OCI-LY3 (cell line): ENCODE measurements at regions not wholly inside any gene's neighbourhood (a gene's known extent, or its start where the extent isn't known, plus 50 kb on each side); places are given as distances from the start of the nearest gene placed in this dataset.
"Not testable (repeated sequence)": the region's sequence is repeated elsewhere in the genome, so short reads cannot be mapped to it uniquely, and the experiment has no call there.

Experiments
- H2AFZ ChIP-seq: fragments of 200-600, 300-600 bp; shearing (Covaris generic); 2 replicates; pipeline ENCODE4 v1.6.0; 2014; ENCODE audit warnings: antibody characterized with exemption, low read depth, low read length
- H3K27ac ChIP-seq: fragments of 200-600, 300-600 bp; sonication (generic); 2 replicates; pipeline ENCODE4 v1.5.1; 2014; ENCODE audit warnings: mild to moderate bottlenecking, low read length, moderate library complexity, mixed read lengths
- H3K27me3 ChIP-seq: fragments of 200-600, 300-600 bp; sonication (generic); 2 replicates; pipeline ENCODE4 v1.6.1; 2014; ENCODE audit warnings: low read depth, low read length, mixed read lengths
- H3K36me3 ChIP-seq: fragments of 200-600, 300-600 bp; sonication (generic); replicated peaks from 2 replicates; pipeline ENCODE3; 2014; ENCODE audit warnings: low read depth, low read length, mixed read lengths
- H3K4me1 ChIP-seq: fragments of 300-600, 200-600 bp; sonication (generic); 2 replicates; pipeline ENCODE4 v1.6.1; 2014; ENCODE audit warnings: low read length, mixed read lengths
- H3K4me2 ChIP-seq: fragments of 200-600, 300-600 bp; sonication (generic); 2 replicates; pipeline ENCODE4 v1.6.1; 2014; ENCODE audit warnings: low read length, mixed read lengths
- H3K4me3 ChIP-seq: fragments of 300-600, 200-600 bp; sonication (generic); 2 replicates; pipeline ENCODE4 v1.5.1; 2014; ENCODE audit warnings: antibody characterized with exemption, mild to moderate bottlenecking, low read length, moderate library complexity
- H3K79me2 ChIP-seq: fragments of 300-600, 200-600 bp; shearing (Covaris generic); 2 replicates; pipeline ENCODE4 v1.6.1; 2014; ENCODE audit warnings: mild to moderate bottlenecking, low read length, mixed read lengths
- H3K9ac ChIP-seq: fragments of 300-600, 200-600 bp; shearing (Covaris generic); 2 replicates; pipeline ENCODE4 v1.6.0; 2014; ENCODE audit warnings: mild to moderate bottlenecking, low read length, moderate library complexity
- H3K9me3 ChIP-seq: fragments of 200-600, 300-600 bp; shearing (Covaris generic); 2 replicates; pipeline ENCODE4 v1.6.1; 2014; ENCODE audit warnings: low read length, mixed read lengths; ENCODE audit not compliant: insufficient read depth
- H4K20me1 ChIP-seq: fragments of 200-600, 300-600 bp; sonication (generic); 2 replicates; pipeline ENCODE4 v1.6.1; 2016; ENCODE audit warnings: low read length, mixed read lengths; ENCODE audit not compliant: insufficient read depth
- EZH2phosphoT487 ChIP-seq: fragments of 200-600 bp; shearing (Covaris generic); IDR thresholded peaks from 2 replicates; pipeline ENCODE4 v1.6.1; 2018; ENCODE audit warnings: antibody characterized with exemption, mixed run types, low read depth
- TF ChIP-seq, protein P1 (sequence below): fragments of 200-600, 300-600 bp; sonication (generic); IDR thresholded peaks from 2 replicates; pipeline ENCODE4 v1.5.1; 2014; ENCODE audit warnings: antibody characterized with exemption, low read length, low read depth

DNA sequence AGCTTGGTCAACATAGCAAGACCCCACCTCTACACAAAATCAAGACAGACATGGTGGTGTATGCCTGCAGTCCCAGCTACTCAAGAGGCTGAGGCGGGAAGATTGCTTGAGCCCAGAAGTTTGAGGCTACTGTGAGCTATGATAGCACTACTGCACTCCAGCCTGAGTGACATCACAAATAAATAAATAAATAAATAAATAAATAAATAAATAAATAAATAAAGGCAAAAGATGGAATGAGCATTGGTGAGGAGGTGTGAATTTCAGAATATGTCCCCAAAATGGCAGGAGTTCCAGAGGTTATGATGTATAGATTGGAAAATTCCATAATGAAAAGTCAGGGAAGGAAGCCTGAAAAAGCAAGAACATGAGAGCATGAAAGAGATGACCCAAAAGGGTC, 249.9 kb downstream of the MEX3B start:
- Histone ChIP-seq H3K27me3 (peaks cover 17% of the 10 kb centered on the region), H3K27ac (no peak overlapping the region), H3K36me3 (no peaks in the 10 kb centered on the region), H3K4me3 (no peak overlapping the region), H3K4me1 (no peaks in the 10 kb centered on the region), H3K4me2 (no peak overlapping the region), H3K9ac (no peak overlapping the region), H2AFZ (no peak overlapping the region), H3K79me2 (no peaks in the 10 kb centered on the region), H4K20me1 (no peaks in the 10 kb centered on the region), H3K9me3 (no peaks in the 10 kb centered on the region)
- TF ChIP-seq, protein P1, sequence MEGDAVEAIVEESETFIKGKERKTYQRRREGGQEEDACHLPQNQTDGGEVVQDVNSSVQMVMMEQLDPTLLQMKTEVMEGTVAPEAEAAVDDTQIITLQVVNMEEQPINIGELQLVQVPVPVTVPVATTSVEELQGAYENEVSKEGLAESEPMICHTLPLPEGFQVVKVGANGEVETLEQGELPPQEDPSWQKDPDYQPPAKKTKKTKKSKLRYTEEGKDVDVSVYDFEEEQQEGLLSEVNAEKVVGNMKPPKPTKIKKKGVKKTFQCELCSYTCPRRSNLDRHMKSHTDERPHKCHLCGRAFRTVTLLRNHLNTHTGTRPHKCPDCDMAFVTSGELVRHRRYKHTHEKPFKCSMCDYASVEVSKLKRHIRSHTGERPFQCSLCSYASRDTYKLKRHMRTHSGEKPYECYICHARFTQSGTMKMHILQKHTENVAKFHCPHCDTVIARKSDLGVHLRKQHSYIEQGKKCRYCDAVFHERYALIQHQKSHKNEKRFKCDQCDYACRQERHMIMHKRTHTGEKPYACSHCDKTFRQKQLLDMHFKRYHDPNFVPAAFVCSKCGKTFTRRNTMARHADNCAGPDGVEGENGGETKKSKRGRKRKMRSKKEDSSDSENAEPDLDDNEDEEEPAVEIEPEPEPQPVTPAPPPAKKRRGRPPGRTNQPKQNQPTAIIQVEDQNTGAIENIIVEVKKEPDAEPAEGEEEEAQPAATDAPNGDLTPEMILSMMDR = no peak
- TF ChIP-seq EZH2phosphoT487 = no peak

DNA sequence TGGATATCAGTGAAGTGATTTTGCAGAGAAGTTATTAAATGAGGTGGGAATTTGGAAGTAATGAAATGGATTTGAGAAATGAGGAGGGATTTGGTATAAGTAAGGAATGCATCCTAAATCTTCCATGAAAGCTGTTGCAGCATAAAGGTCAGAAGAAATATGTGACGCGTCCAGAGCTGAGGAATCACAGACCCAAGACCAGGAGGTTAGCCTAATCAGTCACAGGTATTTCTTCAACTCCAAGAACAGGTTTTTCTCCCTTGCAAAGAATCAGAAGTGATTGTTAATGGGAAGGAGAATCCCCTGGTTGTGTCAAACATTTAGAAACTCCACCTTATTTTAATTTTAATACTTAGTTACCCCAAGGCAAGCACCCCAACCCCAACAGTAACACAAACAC, 253.2 kb downstream of the MEX3B start:
- H3K9me3 ChIP-seq = no peaks in the 10 kb centered on the region
- H4K20me1 ChIP-seq = no peaks in the 10 kb centered on the region
- H2AFZ ChIP-seq = no peak overlapping the region
- no peaks in the 10 kb centered on the region for H3K79me2 ChIP-seq
- H3K27ac ChIP-seq = no peak overlapping the region
- H3K36me3 ChIP-seq = no peaks in the 10 kb centered on the region
- H3K4me2 ChIP-seq = no peak overlapping the region
- H3K4me1 ChIP-seq = no peaks in the 10 kb centered on the region
- TF ChIP-seq, protein P1 = no peak
- no peak for TF ChIP-seq EZH2phosphoT487
- H3K4me3 ChIP-seq = no peak overlapping the region
- H3K9ac ChIP-seq = no peak overlapping the region
- peaks cover 25% of the 10 kb centered on the region for H3K27me3 ChIP-seq

DNA sequence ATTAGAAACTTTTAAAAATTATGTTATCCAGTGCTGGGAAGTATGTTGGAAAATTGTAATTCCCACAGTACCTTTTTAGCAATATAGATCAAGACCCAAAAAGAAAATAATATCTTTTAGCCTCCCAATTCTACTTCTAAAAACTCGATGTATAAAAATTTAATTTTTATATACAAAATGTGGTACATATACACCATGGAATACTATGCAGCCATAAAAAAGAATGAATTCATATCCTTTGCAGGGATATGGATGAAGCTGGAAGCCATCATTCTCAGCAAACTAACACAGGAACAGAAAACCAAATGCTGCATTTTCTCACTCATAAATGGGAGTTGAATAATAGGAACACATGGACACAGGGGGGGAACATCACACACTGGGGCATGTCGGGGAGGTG, 254.5 kb downstream of the MEX3B start:
- H4K20me1 ChIP-seq, H2AFZ ChIP-seq, H3K79me2 ChIP-seq, H3K27ac ChIP-seq, H3K9ac ChIP-seq, H3K4me2 ChIP-seq, H3K9me3 ChIP-seq, H3K4me1 ChIP-seq, H3K36me3 ChIP-seq, H3K4me3 ChIP-seq: not testable (repeated sequence)
- H3K27me3 ChIP-seq = peaks cover 20% of the 10 kb centered on the region

DNA sequence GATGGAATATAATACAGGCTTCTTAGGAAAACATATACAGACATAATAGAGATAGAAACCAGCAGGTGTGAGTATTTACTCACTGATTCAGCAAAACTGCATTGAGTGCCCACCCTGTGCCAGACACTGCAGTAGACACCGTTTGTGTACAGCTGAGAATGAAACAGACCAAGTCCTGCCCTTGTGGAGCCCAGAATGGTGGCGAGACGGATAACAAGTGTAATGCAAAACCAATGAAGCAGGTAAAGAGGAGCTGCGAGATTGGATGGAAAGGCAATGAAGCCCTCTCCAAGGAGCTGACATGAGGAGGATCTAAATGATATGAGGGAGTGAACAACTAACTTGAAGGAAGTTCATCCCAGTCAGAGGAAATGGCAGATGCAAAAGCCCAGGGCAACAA, 256.4 kb downstream of the MEX3B start:
- Histone ChIP-seq H3K9ac (no peak overlapping the region), H3K36me3 (no peaks in the 10 kb centered on the region), H3K4me2 (no peak overlapping the region), H3K9me3 (no peaks in the 10 kb centered on the region), H3K4me3 (no peak overlapping the region), H3K27me3 (peaks cover 24% of the 10 kb centered on the region), H4K20me1 (no peaks in the 10 kb centered on the region), H3K79me2 (no peaks in the 10 kb centered on the region), H3K27ac (no peak overlapping the region), H2AFZ (no peak overlapping the region), H3K4me1 (no peaks in the 10 kb centered on the region)
- TF ChIP-seq, protein P1 = no peak
- TF ChIP-seq EZH2phosphoT487 = no peak

DNA sequence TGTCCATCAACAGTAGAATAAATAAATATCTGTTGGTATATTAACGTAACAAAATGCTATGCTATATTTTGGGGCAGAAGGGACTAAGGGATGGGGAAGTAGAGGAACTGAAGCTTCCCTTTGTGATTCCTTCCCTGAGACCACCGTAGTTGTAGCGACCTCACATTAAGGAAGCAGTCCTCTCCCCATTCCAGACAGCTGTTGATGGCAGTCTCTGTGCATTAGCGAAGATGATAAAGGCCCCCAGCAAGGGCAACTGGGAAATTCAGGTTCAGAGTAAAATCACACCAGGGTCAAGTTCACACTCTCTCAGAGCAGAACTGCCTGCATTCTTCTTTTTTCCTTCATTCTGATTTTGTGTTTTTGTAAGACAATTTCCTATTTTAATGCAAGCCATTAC, 259.0 kb downstream of the MEX3B start:
- no peaks in the 10 kb centered on the region for H3K4me1 ChIP-seq
- no peaks in the 10 kb centered on the region for H3K9me3 ChIP-seq
- no peaks in the 10 kb centered on the region for H3K79me2 ChIP-seq
- H3K4me3 ChIP-seq = no peak overlapping the region
- peaks cover 47% of the 10 kb centered on the region for H3K27me3 ChIP-seq
- no peaks in the 10 kb centered on the region for H4K20me1 ChIP-seq
- TF ChIP-seq, protein P1 = no peak
- no peak for TF ChIP-seq EZH2phosphoT487
- no peak overlapping the region for H2AFZ ChIP-seq
- H3K27ac ChIP-seq = no peak overlapping the region
- H3K9ac ChIP-seq = no peak overlapping the region
- no peaks in the 10 kb centered on the region for H3K36me3 ChIP-seq
- H3K4me2 ChIP-seq = no peak overlapping the region
